ENCODE measurements at regions not wholly inside any gene's neighbourhood (a gene's known extent, or its start where the extent isn't known, plus 50 kb on each side); places are given as distances from the start of the nearest gene placed in this dataset.

- TF ChIP-seq POLR2A (IDR thresholded peaks at IDR 0.05) (no peak), CTCF (IDR thresholded peaks at IDR 0.05) (no peak)
Measured at GRCh38 chr5:60149081-60149480, 255.6 kb upstream of the PDE4D start.
